ENCODE measurements at regions not wholly inside any gene's neighbourhood (a gene's known extent, or its start where the extent isn't known, plus 50 kb on each side); places are given as distances from the start of the nearest gene placed in this dataset.

DNA sequence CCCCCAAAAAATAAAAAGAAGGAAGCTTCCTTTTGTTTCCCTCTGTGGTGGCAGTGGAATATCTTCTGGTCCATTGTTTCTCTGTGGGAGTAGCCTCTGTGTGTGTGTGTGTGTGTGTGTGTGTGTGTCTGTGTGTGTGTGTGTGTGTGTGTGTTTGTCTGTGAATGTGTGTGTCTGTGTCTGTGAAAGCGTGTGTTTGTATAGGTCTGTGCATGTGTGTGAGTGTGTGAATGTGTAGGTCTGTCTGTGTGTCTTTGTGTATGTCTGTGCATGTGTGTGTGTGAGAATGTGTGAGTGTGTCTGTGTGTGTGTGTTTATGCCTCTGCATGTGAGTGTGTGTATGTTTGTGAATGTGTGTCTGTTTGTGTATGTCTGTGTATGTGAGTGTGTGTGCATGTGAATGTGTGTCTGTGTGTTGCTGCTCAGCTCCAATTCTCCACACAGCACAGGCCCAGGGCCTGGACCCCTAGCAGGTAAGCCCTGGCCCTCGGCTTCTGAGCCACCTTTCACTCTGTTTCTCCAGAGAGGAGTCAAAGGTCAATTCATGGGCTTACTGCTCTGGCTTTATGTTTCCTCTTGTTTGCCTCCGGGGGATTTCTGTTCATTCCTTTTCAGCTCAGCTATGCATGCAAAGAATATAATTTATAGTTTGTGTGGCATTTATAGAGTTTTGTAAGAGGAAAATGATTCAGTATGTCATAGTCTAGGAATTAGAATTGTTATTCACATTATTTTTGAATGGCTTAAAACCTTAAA lies 89.8 kb downstream of the UCHL1 start:
- Histone ChIP-seq H3K4me2 (ENCODE audit: insufficient read depth, insufficient read length, low read length) (no peak overlapping the region), H2BK5ac (ENCODE audit: insufficient read length, low read length) (no peak overlapping the region), H2BK12ac (ENCODE audit: insufficient read length, low read depth, low read length) (no peak overlapping the region), H2AK5ac (ENCODE audit: insufficient read length, low read length) (no peak overlapping the region), H3K27me3 (ENCODE audit: insufficient read depth, low read length) (no peaks in the 10 kb centered on the region), H3K9me3 (ENCODE audit: control insufficient read depth, low read depth, low read length) (no peaks in the 10 kb centered on the region), H3K23me2 (ENCODE audit: insufficient read length, low read depth, low read length, poor library complexity, severe bottlenecking) (no peaks in the 10 kb centered on the region), H3K56ac (ENCODE audit: insufficient read length, low read depth, low read length) (no peak overlapping the region), H3K18ac (ENCODE audit: insufficient read length, low read depth, low read length) (no peak overlapping the region), H2AFZ (ENCODE audit: low read length) (no peak overlapping the region), H4K91ac (ENCODE audit: insufficient read length, low read depth, low read length) (no peak overlapping the region), H2BK120ac (ENCODE audit: low read depth, low read length, poor library complexity, severe bottlenecking) (no peak overlapping the region), H3K27ac (ENCODE audit: insufficient read length, low read depth, low read length) (no peak overlapping the region), H3T11ph (ENCODE audit: low read length) (no peak overlapping the region), H4K8ac (replicated peaks; ENCODE audit: insufficient read length, low read depth, low read length) (no peak overlapping the region), H4K5ac (ENCODE audit: insufficient read length, low read depth, low read length) (no peak overlapping the region), H2BK15ac (ENCODE audit: low read depth, low read length) (no peak overlapping the region), H3K4ac (ENCODE audit: low read depth, low read length) (no peak overlapping the region), H3K23ac (ENCODE audit: insufficient read length, low read depth, low read length) (no peak overlapping the region), H4K20me1 (ENCODE audit: control insufficient read depth, insufficient read depth, insufficient read length) (no peaks in the 10 kb centered on the region), H3K9ac (ENCODE audit: extremely low read depth, insufficient read length, low read length) (no peak overlapping the region), H2BK20ac (ENCODE audit: low read depth, low read length, poor library complexity, severe bottlenecking) (no peak overlapping the region), H3K14ac (ENCODE audit: insufficient read depth, low read length) (no peak overlapping the region), H3K4me1 (ENCODE audit: insufficient read depth, low read length) (no peaks in the 10 kb centered on the region), H3K79me1 (ENCODE audit: insufficient read depth, low read depth, low read length, poor library complexity, severe bottlenecking) (no peaks in the 10 kb centered on the region), H3K79me2 (ENCODE audit: insufficient read depth, low read length) (no peaks in the 10 kb centered on the region)
- peaks cover 3 to 16% (median 6%) of the 10 kb centered on the region in 3 experiments for H3K36me3 Mint-ChIP-seq (ENCODE audit: insufficient read depth in 1 of 3, low read depth in 3 of 3)
- TF ChIP-seq, protein P1, sequence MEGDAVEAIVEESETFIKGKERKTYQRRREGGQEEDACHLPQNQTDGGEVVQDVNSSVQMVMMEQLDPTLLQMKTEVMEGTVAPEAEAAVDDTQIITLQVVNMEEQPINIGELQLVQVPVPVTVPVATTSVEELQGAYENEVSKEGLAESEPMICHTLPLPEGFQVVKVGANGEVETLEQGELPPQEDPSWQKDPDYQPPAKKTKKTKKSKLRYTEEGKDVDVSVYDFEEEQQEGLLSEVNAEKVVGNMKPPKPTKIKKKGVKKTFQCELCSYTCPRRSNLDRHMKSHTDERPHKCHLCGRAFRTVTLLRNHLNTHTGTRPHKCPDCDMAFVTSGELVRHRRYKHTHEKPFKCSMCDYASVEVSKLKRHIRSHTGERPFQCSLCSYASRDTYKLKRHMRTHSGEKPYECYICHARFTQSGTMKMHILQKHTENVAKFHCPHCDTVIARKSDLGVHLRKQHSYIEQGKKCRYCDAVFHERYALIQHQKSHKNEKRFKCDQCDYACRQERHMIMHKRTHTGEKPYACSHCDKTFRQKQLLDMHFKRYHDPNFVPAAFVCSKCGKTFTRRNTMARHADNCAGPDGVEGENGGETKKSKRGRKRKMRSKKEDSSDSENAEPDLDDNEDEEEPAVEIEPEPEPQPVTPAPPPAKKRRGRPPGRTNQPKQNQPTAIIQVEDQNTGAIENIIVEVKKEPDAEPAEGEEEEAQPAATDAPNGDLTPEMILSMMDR (conservative IDR thresholded peaks at IDR 0.05): no peak
- H3K9me3 Mint-ChIP-seq: peaks cover 7 to 15% of the 10 kb centered on the region in 2 experiments
- H3K27ac Mint-ChIP-seq: no peak overlapping the region; a peak in 2 of 7 replicates
- H3K4me3 Mint-ChIP-seq: no peak overlapping the region
- H3K4me1 Mint-ChIP-seq: peaks cover 0 to 14% of the 10 kb centered on the region in 2 experiments; a peak in 3 of 4 replicates
- H3K27me3 Mint-ChIP-seq (ENCODE audit: low read depth): peaks cover 17% of the 10 kb centered on the region
- DNase-seq: no peak
- no CpG with 5 or more reads among the region's 3 CpGs for WGBS (ENCODE audit: extremely low coverage, insufficient read length, low lambda C conversion rate)
